ENCODE measurements at regions not wholly inside any gene's neighbourhood (a gene's known extent, or its start where the extent isn't known, plus 50 kb on each side); places are given as distances from the start of the nearest gene placed in this dataset.
"Not testable (repeated sequence)": the region's sequence is repeated elsewhere in the genome, so short reads cannot be mapped to it uniquely, and the experiment has no call there.

DNA sequence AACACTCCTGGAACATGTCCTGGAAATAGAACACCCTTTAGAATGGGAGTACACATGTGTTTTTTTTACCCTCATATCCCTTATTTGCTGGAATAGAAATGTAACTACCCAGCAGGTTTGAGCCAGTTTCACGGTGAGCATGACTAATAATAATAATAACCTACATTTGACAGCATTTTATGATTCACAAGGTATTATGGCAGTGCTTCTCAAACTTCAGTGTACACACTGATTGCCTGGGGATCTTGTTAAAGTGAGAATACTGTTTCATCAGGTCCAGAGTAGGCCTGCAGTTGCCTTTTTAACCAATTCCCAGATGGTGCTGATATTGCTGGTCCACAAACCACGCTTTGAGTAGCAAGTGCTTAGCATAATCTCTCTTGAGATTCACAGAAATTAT is 63.9 kb downstream of the NFKBIZ start:
- Mint-ChIP-seq H3K4me3 (no peak overlapping the region), H3K27me3 (no peaks in the 10 kb centered on the region), H3K4me1 (no peaks in the 10 kb centered on the region), H3K27ac (no peak overlapping the region), H3K9me3 (peaks cover 0 to 6% (median 2%) of the 10 kb centered on the region in 3 donors), H3K36me3 (no peaks in the 10 kb centered on the region)

DNA sequence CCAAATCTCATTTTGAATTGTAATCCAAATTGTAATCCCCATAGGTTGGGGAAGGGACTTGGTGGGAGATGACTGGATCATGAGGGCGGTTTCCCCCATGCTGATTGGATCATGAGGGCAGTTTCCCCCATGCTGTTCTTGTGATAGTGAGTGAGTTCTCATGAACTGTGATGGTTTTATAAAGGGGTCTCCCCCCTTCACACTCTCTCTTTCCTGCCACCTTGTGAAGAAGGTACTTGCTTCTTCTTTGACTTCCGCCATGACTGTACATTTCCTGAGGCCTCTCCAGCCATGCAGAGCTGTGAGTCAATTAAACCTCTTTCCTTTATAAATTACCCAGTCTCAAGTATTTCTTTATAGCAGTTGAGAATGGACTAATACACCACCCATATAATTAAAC is 68.4 kb downstream of the NFKBIZ start:
- H3K36me3 Mint-ChIP-seq, H3K9me3 Mint-ChIP-seq, H3K27me3 Mint-ChIP-seq, H3K4me1 Mint-ChIP-seq, H3K27ac Mint-ChIP-seq: not testable (repeated sequence)
- peak overlapping the region in 1 of 4 donors; percentile 7 for H3K4me3 Mint-ChIP-seq

DNA sequence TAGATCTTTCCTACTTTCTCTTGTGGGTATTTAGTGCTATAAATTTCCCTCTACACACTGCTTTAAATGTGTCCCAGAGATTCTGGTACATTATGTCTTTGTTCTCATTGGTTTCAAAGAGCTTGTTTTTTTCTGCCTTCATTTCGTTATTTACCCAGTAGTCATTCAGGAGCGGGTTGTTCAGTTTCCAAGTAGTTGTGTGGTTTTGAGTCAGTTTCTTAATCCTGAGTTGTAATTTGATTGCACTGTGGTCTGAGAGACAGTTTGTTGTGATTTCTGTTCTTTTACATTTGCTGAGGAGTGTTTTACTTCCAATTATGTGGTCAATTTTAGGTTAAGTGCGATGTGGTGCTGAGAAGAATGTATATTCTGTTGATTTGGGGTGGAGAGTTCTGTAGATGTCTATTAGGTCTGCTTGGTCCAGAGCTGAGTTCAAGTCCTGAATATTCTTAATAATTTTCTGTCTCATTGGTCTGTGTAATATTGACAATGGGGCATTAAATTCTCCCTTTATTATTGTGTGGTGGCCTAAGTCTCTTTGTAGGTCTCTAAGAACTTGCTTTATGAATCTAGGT is 72.9 kb downstream of the NFKBIZ start:
- peaks cover 12 to 23% (median 17%) of the 10 kb centered on the region in 3 donors for H3K4me1 Mint-ChIP-seq
- H3K4me3 Mint-ChIP-seq, H3K36me3 Mint-ChIP-seq, H3K27ac Mint-ChIP-seq, H3K9me3 Mint-ChIP-seq, H3K27me3 Mint-ChIP-seq: not testable (repeated sequence)

DNA sequence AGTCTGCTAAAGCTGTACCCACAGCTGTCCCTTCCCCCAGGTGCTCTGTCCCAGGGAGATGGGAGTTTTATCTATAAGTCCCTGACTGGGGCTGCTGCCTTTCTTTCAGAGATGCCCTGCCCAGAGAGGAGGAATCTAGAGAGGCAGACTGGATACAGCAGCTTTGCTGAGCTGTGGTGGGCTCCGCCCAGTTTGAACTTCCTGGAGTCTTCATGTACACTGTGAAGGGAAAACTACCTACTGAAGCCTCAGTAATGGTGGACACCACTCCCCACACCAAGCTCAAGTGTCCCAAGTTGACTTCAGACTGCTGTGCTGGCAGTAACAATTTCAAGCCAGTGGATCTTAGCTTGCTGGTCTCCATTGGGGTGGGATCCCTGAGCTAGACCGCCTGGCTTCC is 75.3 kb downstream of the NFKBIZ start:
- Mint-ChIP-seq H3K4me1 (peaks cover 12 to 23% (median 16%) of the 10 kb centered on the region in 3 donors), H3K4me3 (peak overlapping the region in 1 of 4 donors; percentile 12)
- not testable (repeated sequence) for H3K9me3 Mint-ChIP-seq, H3K27me3 Mint-ChIP-seq, H3K27ac Mint-ChIP-seq, H3K36me3 Mint-ChIP-seq

DNA sequence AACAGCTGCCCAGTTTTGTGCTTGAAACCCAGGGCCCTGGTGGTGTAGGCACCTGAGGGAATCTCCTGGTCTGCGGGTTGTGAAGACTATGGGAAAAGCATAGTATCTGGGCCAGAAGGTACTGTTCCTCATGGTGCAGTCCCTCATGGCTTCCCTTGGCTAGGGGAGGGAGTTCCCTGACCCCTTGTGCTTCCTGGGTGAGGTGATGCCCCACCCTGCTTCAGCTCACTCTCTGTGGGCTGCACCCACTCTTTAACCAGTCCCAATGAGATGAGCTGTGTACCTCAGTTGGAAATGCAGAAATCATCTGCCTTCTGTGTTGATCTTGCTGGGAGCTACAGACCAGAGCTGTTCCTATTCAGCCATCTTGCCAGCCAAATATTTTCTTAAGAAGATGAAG is 75.8 kb downstream of the NFKBIZ start:
- not testable (repeated sequence) for H3K9me3 Mint-ChIP-seq, H3K27me3 Mint-ChIP-seq, H3K27ac Mint-ChIP-seq, H3K36me3 Mint-ChIP-seq
- H3K4me3 Mint-ChIP-seq: peak overlapping the region in 1 of 4 donors; percentile 18
- H3K4me1 Mint-ChIP-seq: peaks cover 12 to 23% (median 15%) of the 10 kb centered on the region in 3 donors

DNA sequence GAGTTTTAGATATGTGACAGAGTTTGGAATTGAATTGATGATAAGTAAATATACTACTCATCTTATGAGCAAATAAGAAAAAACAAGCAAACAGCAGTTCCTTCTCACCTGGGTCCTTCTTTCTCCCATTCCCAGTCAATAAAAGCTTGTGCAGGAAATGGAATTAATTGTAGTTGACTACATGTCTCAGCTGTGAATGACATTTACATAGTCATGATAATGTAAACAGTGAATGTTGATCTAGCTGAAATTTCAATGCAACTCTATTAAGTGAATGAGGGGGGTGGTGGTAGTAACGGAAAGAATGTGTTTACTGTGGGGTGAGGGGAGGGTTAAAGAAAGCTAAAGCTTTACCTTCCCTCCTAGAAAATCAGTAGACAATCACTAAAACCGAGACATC is 76.2 kb downstream of the NFKBIZ start:
- peak overlapping the region in 2 of 4 donors; percentile 17 to 18 for H3K4me3 Mint-ChIP-seq

DNA sequence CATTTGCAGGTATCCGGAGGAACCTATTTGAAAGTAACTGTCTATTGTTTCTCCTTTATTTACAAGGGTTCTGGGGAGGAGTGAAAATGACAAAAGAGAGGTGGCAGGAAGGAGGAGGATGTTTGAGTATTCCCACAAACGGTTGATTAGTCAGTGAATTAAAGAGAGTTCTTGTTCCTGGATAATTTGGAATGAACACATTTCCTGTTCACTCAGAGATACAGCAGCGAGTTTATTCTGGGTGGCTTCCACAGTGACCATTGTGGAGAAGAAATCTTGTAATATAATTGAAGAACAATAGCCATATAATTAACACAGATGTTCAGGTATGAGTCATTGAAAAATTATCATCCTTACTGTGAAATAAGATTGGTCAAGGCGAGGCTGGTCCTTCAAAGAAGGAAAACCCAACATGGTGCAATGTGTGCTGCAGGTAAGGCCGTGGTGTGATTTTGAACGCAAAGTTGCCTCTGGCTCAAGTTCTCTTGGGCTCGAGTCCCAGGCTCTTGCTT is 77.3 kb downstream of the NFKBIZ start:
- Mint-ChIP-seq H3K36me3 (peaks cover 3% of the 10 kb centered on the region), H3K4me1 (peaks cover 12 to 23% (median 15%) of the 10 kb centered on the region in 3 donors), H3K27me3 (no peaks in the 10 kb centered on the region), H3K9me3 (no peaks in the 10 kb centered on the region), H3K27ac (peak overlapping the region in 1 of 3 donors; percentile 37), H3K4me3 (no peak overlapping the region)

More for the DNA sequence above, 76.2 kb downstream of the NFKBIZ start:
- no peaks in the 10 kb centered on the region for H3K9me3 Mint-ChIP-seq
- H3K27me3 Mint-ChIP-seq: no peaks in the 10 kb centered on the region
- peaks cover 12 to 23% (median 15%) of the 10 kb centered on the region in 3 donors for H3K4me1 Mint-ChIP-seq
- H3K36me3 Mint-ChIP-seq: peaks cover 3% of the 10 kb centered on the region
- H3K27ac Mint-ChIP-seq: no peak overlapping the region

DNA sequence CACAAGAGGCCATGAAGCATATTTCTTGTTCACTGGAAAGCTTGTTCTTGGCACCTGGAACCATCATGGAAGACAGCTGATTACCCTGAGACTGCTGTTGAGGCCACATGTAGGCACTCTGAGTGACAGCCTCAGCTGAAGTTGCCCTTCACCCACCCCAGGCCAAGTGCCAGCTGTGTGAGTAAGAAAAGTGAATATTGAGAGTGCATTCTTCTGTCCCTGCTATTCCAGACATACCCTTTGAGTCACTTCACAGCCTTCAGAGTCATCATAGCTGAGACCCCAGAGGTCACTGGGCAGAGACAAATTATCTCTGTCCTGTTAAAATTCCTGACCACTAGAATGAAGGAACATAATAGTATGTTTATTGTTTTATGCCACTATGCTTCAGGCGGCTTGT is 79.6 kb downstream of the NFKBIZ start:
- Mint-ChIP-seq H3K9me3 (no peaks in the 10 kb centered on the region), H3K36me3 (no peaks in the 10 kb centered on the region), H3K27ac (no peak overlapping the region), H3K27me3 (no peaks in the 10 kb centered on the region), H3K4me1 (peaks cover 17 to 24% (median 20%) of the 10 kb centered on the region in 3 donors), H3K4me3 (no peak overlapping the region)

DNA sequence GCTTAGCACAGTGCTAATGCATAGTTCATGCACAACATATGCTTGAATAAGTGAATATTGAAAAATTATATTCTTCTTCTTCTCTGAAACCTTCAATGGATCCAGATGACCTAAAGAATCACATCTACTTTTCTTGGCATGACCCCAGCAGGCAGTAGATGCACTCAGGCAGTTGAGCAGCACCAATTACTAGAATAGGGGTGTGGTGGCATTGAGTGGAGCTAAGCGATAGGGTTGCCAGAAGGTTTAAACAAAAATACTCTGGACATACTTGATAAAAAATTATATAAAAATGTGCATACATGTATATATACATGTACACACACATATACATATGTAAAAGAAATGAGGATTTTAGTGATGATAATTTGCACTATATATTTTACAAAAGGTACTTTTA is 81.8 kb downstream of the NFKBIZ start:
- H3K36me3 Mint-ChIP-seq: no peaks in the 10 kb centered on the region
- H3K27me3 Mint-ChIP-seq: no peaks in the 10 kb centered on the region
- no peak overlapping the region for H3K4me3 Mint-ChIP-seq
- H3K27ac Mint-ChIP-seq: no peak overlapping the region
- peaks cover 13 to 17% (median 13%) of the 10 kb centered on the region in 3 donors for H3K4me1 Mint-ChIP-seq
- no peaks in the 10 kb centered on the region for H3K9me3 Mint-ChIP-seq

DNA sequence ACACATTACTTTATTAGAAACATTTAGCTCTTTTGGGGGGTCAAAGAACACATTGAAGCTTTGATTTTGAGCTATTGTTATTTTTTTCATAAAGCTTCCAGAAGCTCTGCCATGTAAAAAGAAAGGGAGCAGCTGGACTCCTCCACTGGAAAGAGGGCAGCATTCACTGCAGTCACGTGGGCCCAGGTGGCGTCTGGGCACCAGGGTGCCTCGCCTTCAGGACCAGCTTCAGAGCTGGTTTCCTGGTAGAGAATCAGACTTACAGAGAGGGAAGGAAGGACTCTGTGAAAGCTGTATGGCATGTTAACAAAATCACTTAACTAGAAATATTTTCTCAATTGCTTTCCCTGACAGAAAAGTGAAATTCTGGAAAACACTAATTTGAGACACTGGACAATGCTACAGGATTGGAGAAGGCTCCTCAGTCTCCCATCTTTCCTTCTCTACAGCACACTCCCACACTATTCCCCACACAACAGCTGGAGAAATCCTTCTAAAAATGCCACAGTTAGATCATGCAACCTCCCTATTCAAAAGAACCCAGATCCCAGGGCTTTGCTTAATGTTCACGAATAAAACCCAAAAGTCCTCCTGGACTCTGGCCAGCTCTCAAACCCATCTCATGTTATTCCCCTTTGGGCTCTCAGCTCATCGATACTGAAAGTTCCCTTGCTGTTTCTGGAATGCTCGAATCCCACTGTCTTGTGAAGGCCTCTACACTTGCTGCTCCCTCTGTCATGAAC is 83.2 kb downstream of the NFKBIZ start:
- Mint-ChIP-seq H3K27ac (no peak overlapping the region), H3K36me3 (no peaks in the 10 kb centered on the region), H3K4me1 (peaks cover 15 to 28% (median 19%) of the 10 kb centered on the region in 3 donors), H3K27me3 (no peaks in the 10 kb centered on the region), H3K4me3 (no peak overlapping the region), H3K9me3 (no peaks in the 10 kb centered on the region)

DNA sequence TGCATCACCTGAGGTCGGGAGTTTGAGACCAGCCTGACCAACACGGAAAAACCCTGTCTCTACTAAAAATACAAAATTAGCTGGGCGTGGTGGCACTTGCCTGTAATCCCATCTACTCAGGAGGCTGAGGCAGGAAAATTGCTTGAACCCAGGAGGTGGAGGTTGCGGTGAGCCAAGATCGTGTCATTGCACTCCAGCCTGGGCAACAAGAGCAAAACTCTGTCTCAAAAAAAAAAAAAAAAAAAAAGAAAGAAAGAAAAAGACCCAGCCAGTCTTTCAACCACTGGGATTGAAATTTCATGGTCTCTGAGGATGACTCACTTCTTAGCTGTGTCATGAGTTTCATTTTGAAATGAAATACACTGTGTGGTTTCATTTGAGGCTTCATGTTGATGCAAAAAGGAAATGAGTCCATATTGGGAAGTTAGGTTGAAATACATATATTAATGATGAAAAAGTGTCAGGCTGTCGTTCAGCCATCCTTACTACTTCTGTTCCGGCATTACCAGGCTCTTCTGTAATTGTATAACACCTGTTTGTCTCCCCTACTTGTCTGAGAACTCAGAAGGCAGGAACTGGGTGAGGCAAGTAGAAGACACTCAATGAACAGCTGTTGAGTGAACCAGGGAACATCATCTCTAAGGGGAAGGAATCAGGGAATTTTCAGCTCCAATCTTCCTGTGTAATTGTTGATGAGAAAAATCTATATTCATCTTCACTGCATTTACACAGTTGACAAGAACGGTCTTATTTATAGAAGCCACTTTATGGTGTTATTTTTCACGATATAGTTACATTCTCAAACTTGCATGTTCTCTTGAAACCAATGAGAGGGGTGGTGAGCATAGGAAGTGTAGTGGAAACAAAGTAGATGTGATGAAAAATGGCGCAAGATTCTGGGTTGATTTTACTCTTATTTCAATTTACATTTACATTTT is 87.4 kb downstream of the NFKBIZ start:
- peak overlapping the region; percentile 75 to 79 (median 78) for H3K27ac Mint-ChIP-seq
- peaks cover 16 to 32% (median 25%) of the 10 kb centered on the region in 3 donors for H3K4me1 Mint-ChIP-seq
- no peaks in the 10 kb centered on the region for H3K9me3 Mint-ChIP-seq
- no peaks in the 10 kb centered on the region for H3K36me3 Mint-ChIP-seq
- H3K4me3 Mint-ChIP-seq: peak overlapping the region; percentile 31 to 90 (median 62)
- no peaks in the 10 kb centered on the region for H3K27me3 Mint-ChIP-seq

DNA sequence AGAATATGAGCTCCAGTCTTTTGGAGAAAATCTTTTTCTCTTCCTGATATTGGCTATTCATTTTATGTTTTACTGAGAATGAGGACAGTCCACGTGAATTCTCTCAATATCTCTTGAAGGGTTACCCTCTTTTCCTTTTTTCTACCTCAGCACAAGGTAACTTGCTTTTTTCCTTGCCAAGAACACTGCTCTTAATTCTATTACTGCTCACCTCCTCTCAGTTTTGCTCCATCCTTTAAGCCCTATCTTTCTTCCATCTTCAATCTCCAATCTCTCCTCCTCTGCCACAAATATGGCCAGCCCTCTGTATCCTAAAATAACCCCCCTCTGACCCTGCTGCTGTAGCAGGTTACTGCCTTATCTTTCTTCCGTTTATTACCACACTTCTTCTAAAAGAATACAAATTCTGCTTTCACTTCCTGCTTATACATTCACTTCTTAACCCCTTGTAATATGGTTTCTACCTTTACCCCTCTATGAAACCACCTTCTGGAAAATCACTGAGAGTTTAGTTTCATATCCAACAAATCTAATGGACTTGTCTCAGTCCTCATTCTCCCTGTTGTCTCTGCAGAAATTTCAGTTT is 89.0 kb downstream of the NFKBIZ start:
- no peaks in the 10 kb centered on the region for H3K9me3 Mint-ChIP-seq
- no peaks in the 10 kb centered on the region for H3K36me3 Mint-ChIP-seq
- H3K4me3 Mint-ChIP-seq: no peak overlapping the region
- no peak overlapping the region for H3K27ac Mint-ChIP-seq
- no peaks in the 10 kb centered on the region for H3K27me3 Mint-ChIP-seq
- peaks cover 26 to 38% (median 33%) of the 10 kb centered on the region in 3 donors for H3K4me1 Mint-ChIP-seq

DNA sequence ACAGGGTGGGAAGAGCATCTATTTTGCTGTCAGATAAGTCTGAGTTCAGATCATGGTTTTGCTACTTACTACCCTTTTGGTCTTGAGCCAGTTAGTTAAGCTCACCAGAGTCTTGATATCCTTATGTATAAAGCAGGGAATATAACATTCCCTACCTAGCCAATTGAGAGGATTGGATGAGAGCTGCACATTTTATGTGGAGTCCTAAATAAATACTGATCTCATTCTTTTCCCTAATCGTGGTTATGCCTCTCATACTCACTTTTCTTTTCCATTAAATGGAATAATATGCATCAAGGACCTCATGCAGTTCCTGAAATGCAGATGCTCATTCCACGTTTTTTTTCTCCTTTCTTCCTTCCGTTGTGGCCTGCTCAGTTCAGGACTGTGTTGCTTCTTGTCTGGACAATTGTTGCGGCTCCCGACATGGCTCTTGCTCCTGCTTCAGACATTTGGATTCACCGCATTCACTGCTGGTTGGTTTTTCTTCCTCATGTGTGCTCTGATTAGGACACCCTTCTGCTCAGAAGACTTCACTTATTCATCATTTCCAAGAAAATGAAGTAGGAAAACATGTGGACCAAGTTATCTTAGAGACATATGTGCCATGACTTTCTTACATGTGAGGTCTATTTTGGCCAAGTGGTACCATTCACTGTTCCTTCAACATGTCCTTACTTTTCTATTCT is 90.2 kb downstream of the NFKBIZ start:
- Mint-ChIP-seq H3K36me3 (no peaks in the 10 kb centered on the region), H3K27me3 (no peaks in the 10 kb centered on the region), H3K4me3 (no peak overlapping the region), H3K4me1 (peaks cover 21 to 44% (median 33%) of the 10 kb centered on the region in 3 donors), H3K9me3 (no peaks in the 10 kb centered on the region), H3K27ac (no peak overlapping the region)
